Right atrium auricular region (tissue), 2 donors: ENCODE measurements at regions not wholly inside any gene's neighbourhood (a gene's known extent, or its start where the extent isn't known, plus 50 kb on each side); places are given as distances from the start of the nearest gene placed in this dataset.

ENCODE experiments used
- DNase-seq: peaks from one replicate; pipeline ENCODE4 v3.0.0-alpha.2; 2019; ENCODE audit warnings: low spot score
- H3K27ac ChIP-seq, 2 donors: fragments of 200-600 bp; sonication (generic); 1 replicate in 1 of 2; 2 replicates in 1 of 2; pipeline ENCODE4 v1.5.1; 2016 to 2019
- H3K27me3 ChIP-seq, 2 donors: fragments of 200-600 bp; sonication (generic); one replicate each; pipeline versions ENCODE4 v1.5.1 to v1.6.0; 2017 to 2019
- H3K36me3 ChIP-seq: fragments of 200-600 bp; sonication (generic); one replicate; pipeline ENCODE4 v1.5.1; 2016
- H3K4me1 ChIP-seq, 2 donors: fragments of 200-600 bp; sonication (generic); one replicate each; pipeline versions ENCODE4 v1.5.1 to v1.6.0; 2017 to 2019
- H3K4me3 ChIP-seq, 2 donors: fragments of 200-600 bp; sonication (generic); 1 replicate in 1 of 2; 2 replicates in 1 of 2; pipeline ENCODE4 v1.5.1; 2017 to 2019; ENCODE audit warnings: mild to moderate bottlenecking in 1 of 2, moderate library complexity in 1 of 2
- H3K9me3 ChIP-seq, 2 donors: fragments of 200-600 bp; sonication (generic); one replicate each; pipeline ENCODE4 v1.5.1; 2019
- CTCF ChIP-seq, 2 donors: fragments of 200-600 bp; sonication (generic); IDR thresholded peaks; one replicate each; pipeline ENCODE4 v1.5.1; 2019; ENCODE audit warnings: antibody characterized with exemption in 2 of 2

GRCh38 chr5:88518131-88519016, 249.7 kb upstream of the TMEM161B start:
- DNase-seq, result no peak
- Histone ChIP-seq H3K27me3 (no peaks in the 10 kb centered on the region), H3K27ac (no peak overlapping the region), H3K36me3 (no peaks in the 10 kb centered on the region), H3K4me1 (no peaks in the 10 kb centered on the region), H3K4me3 (no peak overlapping the region), H3K9me3 (no peaks in the 10 kb centered on the region)
- TF ChIP-seq CTCF (IDR thresholded peaks at IDR 0.05), result no peak

- TF ChIP-seq CTCF (IDR thresholded peaks at IDR 0.05), result no peak
- H3K27me3 ChIP-seq, result no peaks in the 10 kb centered on the region
- H3K4me3 ChIP-seq, result no peak overlapping the region
- H3K36me3 ChIP-seq, result no peaks in the 10 kb centered on the region
- H3K27ac ChIP-seq, result no peak overlapping the region
- DNase-seq, result no peak
- no peaks in the 10 kb centered on the region for H3K4me1 ChIP-seq
- H3K9me3 ChIP-seq, result no peaks in the 10 kb centered on the region
These were observed 247.5 kb upstream of the TMEM161B start for GRCh38 chr5:88515881-88516819.

GRCh38 chr5:88515068-88515467, 246.4 kb upstream of the TMEM161B start:
- no peak overlapping the region for H3K27ac ChIP-seq
- H3K27me3 ChIP-seq, result no peaks in the 10 kb centered on the region
- DNase-seq, result no peak
- H3K9me3 ChIP-seq, result no peaks in the 10 kb centered on the region
- TF ChIP-seq CTCF (IDR thresholded peaks at IDR 0.05), result no peak
- no peaks in the 10 kb centered on the region for H3K4me1 ChIP-seq
- no peaks in the 10 kb centered on the region for H3K36me3 ChIP-seq
- no peak overlapping the region for H3K4me3 ChIP-seq

GRCh38 chr5:88509403-88509802, 240.8 kb upstream of the TMEM161B start:
- no peaks in the 10 kb centered on the region for H3K4me1 ChIP-seq
- TF ChIP-seq CTCF (IDR thresholded peaks at IDR 0.05), result no peak

GRCh38 chr5:88507261-88507660, 238.6 kb upstream of the TMEM161B start:
- H3K4me3 ChIP-seq, result no peak overlapping the region
- DNase-seq, result no peak
- no peaks in the 10 kb centered on the region for H3K4me1 ChIP-seq
- no peaks in the 10 kb centered on the region for H3K9me3 ChIP-seq
- no peak overlapping the region for H3K27ac ChIP-seq
- H3K27me3 ChIP-seq, result no peaks in the 10 kb centered on the region
- no peaks in the 10 kb centered on the region for H3K36me3 ChIP-seq
- TF ChIP-seq CTCF (IDR thresholded peaks at IDR 0.05), result no peak

More at GRCh38 chr5:88509403-88509802, 240.8 kb upstream of the TMEM161B start:
- Histone ChIP-seq H3K27ac (no peak overlapping the region), H3K4me3 (no peak overlapping the region), H3K9me3 (no peaks in the 10 kb centered on the region), H3K36me3 (no peaks in the 10 kb centered on the region), H3K27me3 (no peaks in the 10 kb centered on the region)
- no peak for DNase-seq
